ENCODE measurements at regions not wholly inside any gene's neighbourhood (a gene's known extent, or its start where the extent isn't known, plus 50 kb on each side); places are given as distances from the start of the nearest gene placed in this dataset.
"Not testable (repeated sequence)": the region's sequence is repeated elsewhere in the genome, so short reads cannot be mapped to it uniquely, and the experiment has no call there.

DNA sequence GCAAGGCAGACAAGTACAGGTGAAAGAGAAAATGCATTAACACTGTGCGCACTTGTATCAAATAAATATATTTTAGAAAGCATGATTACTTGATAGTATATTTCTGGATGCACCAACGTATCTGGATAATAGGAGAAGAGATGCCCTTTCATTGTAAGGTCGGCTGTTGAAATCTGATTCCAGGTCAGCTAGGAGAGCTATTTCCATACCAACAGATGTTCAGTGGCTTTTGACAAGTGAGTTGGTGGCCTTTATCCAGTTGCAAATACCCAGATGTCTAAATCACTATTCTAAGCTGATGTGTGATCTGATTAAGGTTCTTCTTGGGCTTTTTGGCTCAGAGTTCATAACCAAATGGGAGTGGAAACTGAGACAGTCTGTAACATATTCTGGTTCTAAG lies 128.2 kb upstream of the TBCA start:
- no peak for DNase-seq
- no peak overlapping the region for H3K4me3 Mint-ChIP-seq
- no peaks in the 10 kb centered on the region for H3K36me3 Mint-ChIP-seq (ENCODE audit: low read depth)
- no peak overlapping the region for H3K27ac Mint-ChIP-seq
- peaks cover 3% of the 10 kb centered on the region for H3K27me3 Mint-ChIP-seq (ENCODE audit: low read depth)
- intact Hi-C loops (cut with micrococcal nuclease), result no loop called here
- no peaks in the 10 kb centered on the region for H3K9me3 Mint-ChIP-seq
- H3K4me1 Mint-ChIP-seq (ENCODE audit: low read depth), result no peaks in the 10 kb centered on the region
- CTCF ChIA-PET, result no interaction called here

DNA sequence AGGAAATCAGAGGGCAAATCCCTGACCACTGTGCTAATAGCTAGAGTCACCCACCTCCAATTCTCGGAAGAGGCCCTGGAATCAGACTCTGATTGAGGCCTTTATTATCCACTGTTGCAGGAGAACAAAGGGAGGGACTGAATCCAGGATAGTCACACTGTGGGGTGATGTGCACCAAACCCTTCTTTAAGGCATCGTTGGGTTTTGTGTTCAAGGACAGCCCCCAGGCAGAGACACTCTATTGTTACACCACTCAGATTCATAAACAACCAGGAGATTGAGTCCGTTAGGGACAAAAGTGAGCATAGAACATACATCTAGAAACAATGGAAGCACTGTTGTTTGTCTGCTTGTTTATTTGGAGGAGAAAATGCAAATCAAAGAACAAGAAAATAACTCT lies 124.6 kb upstream of the TBCA start:
- no peaks in the 10 kb centered on the region for H3K4me1 Mint-ChIP-seq (ENCODE audit: low read depth)
- intact Hi-C loops (cut with micrococcal nuclease), result no loop called here
- H3K4me3 Mint-ChIP-seq, result no peak overlapping the region
- H3K9me3 Mint-ChIP-seq, result no peaks in the 10 kb centered on the region
- no peak for DNase-seq
- CTCF ChIA-PET, result no interaction called here
- no peaks in the 10 kb centered on the region for H3K36me3 Mint-ChIP-seq (ENCODE audit: low read depth)
- H3K27ac Mint-ChIP-seq, result no peak overlapping the region
- no peaks in the 10 kb centered on the region for H3K27me3 Mint-ChIP-seq (ENCODE audit: low read depth)

- no peak overlapping the region for H3K4me3 Mint-ChIP-seq
Observed at GRCh38 chr5:77898385-77898784, 122.2 kb upstream of the TBCA start.

DNA sequence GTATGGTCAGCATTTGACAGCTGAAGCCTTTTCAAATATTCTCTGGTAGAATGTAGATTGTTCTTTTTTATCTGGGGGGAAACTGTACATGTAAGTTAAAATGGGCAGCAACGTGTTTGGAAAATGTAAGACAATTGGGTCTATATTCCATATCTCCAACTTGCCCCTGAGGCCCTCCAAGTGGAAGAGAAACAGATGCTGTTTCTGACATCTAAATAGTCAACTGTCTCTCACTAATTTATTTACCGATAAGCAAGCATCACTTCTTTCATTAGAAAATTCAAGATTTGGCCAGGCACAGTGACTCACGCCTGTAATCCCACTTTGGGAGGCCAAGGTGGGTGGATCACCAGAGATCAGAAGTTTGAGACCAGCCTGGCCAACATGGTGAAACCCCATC lies 120.2 kb upstream of the TBCA start:
- intact Hi-C loops (cut with micrococcal nuclease), result no loop called here
- H3K4me1 Mint-ChIP-seq (ENCODE audit: low read depth), result peaks cover 13% of the 10 kb centered on the region
- H3K36me3 Mint-ChIP-seq (ENCODE audit: low read depth), result no peaks in the 10 kb centered on the region
- DNase-seq, result no peak
- H3K27me3 Mint-ChIP-seq (ENCODE audit: low read depth), result no peaks in the 10 kb centered on the region
- CTCF ChIA-PET, result no interaction called here
- H3K4me3 Mint-ChIP-seq, result no peak overlapping the region
- no peaks in the 10 kb centered on the region for H3K9me3 Mint-ChIP-seq
- H3K27ac Mint-ChIP-seq, result no peak overlapping the region

More at GRCh38 chr5:77898385-77898784, 122.2 kb upstream of the TBCA start:
- CTCF ChIA-PET, result no interaction called here
- no peak for DNase-seq
- H3K4me1 Mint-ChIP-seq (ENCODE audit: low read depth), result peaks cover 4% of the 10 kb centered on the region
- intact Hi-C loops (cut with micrococcal nuclease), result no loop called here
- no peaks in the 10 kb centered on the region for H3K27me3 Mint-ChIP-seq (ENCODE audit: low read depth)
- no peak overlapping the region for H3K27ac Mint-ChIP-seq
- no peaks in the 10 kb centered on the region for H3K36me3 Mint-ChIP-seq (ENCODE audit: low read depth)
- H3K9me3 Mint-ChIP-seq, result no peaks in the 10 kb centered on the region

DNA sequence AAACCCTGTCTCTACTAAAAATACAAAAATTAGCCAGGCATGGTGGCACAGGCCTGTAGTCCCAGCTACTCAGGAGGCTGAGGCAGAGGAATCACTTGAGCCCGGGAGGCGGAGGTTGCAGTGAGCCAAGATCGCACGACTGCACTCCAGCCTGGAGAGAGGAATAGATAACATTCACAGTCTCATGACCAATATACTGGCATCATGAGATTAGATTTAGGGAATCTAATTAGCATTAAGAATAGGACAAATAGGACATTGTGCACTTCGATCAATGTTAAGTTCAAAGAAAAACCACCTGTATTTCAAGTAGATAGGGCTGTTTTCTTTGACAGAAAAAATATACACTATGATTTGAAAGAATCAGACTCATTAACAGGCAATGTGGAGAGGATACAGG lies 118.0 kb upstream of the TBCA start:
- H3K27ac Mint-ChIP-seq; CTCF ChIA-PET; intact Hi-C loops (cut with micrococcal nuclease); H3K9me3 Mint-ChIP-seq; H3K36me3 Mint-ChIP-seq (ENCODE audit: low read depth); H3K27me3 Mint-ChIP-seq (ENCODE audit: low read depth); DNase-seq; H3K4me3 Mint-ChIP-seq: not testable (repeated sequence)
- H3K4me1 Mint-ChIP-seq (ENCODE audit: low read depth), result peaks cover 13% of the 10 kb centered on the region

- Mint-ChIP-seq H3K4me1 (ENCODE audit: low read depth) (peaks cover 13% of the 10 kb centered on the region), H3K27me3 (ENCODE audit: low read depth) (no peaks in the 10 kb centered on the region), H3K36me3 (ENCODE audit: low read depth) (no peaks in the 10 kb centered on the region), H3K27ac (peak overlapping the region; percentile 62), H3K9me3 (no peaks in the 10 kb centered on the region), H3K4me3 (no peak overlapping the region)
- peak; percentile 15 for DNase-seq
- CTCF ChIA-PET, result no interaction called here
- intact Hi-C loops (cut with micrococcal nuclease), result no loop called here
Observed at GRCh38 chr5:77893225-77893860, 117.2 kb upstream of the TBCA start.

DNA sequence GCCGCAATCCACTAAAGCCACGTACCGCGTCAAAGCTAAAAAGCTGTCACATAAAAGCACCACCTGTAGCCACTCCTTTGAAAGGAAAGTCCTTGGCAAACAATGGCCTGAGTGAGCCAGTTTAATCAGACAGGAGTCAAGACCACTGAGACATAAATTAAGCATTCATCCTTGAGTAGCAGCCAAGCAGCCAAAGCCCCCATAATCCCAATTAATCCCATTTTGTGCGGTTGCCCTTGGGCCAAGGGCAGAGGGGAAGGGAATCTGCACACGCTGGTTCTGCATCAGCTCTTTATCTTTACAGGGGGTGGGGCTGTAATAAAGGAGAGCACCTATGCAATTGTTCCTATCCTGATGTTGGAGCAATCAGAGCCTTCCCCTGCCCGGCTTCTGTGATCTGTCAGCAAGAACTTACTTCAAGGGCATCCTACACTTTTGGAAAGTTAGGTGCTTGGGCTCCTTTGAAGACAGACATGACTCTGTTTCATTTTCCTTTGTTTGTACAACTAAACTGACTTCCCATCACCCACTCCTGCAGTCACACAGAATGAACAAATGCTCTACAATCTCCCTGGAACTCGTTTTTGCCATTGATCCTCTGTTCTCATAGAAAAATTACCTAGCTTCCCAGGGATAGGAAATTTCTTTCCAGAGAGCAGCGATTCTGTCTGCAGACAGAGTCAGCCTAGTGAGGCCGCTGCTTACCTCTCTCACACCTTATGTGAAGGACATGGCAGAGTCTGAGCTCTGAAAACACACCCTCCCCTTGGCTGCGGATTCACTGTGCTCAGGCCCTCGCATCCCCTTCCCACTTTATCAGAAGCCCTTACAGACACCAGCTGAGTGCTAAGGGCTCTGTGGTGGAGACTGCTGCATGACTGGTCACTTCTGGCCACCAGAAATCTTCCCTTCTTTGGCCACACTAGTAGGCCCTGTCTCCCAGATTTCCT lies 116.2 kb upstream of the TBCA start:
- intact Hi-C loops (cut with micrococcal nuclease), result loop anchor here (1.0 kb wide), 1 partner anchor 10 kb away; no protein-coding TSS in a partner anchor
- H3K4me3 Mint-ChIP-seq, result no peak overlapping the region
- H3K36me3 Mint-ChIP-seq (ENCODE audit: low read depth), result no peaks in the 10 kb centered on the region
- peaks cover 13% of the 10 kb centered on the region for H3K4me1 Mint-ChIP-seq (ENCODE audit: low read depth)
- no peaks in the 10 kb centered on the region for H3K9me3 Mint-ChIP-seq
- CTCF ChIA-PET, result interaction anchor here (0.7 kb wide), 1 partner anchor 131 kb away, joined by 3 read pairs; no protein-coding TSS in a partner anchor
- H3K27ac Mint-ChIP-seq, result no peak overlapping the region
- peak; percentile 18 for DNase-seq
- H3K27me3 Mint-ChIP-seq (ENCODE audit: low read depth), result no peaks in the 10 kb centered on the region

- intact Hi-C loops (cut with micrococcal nuclease), result no loop called here
- H3K36me3 Mint-ChIP-seq (ENCODE audit: low read depth), result no peaks in the 10 kb centered on the region
- no peaks in the 10 kb centered on the region for H3K9me3 Mint-ChIP-seq
- H3K4me1 Mint-ChIP-seq (ENCODE audit: low read depth), result peaks cover 25% of the 10 kb centered on the region
- CTCF ChIA-PET, result no interaction called here
- no peak overlapping the region for H3K4me3 Mint-ChIP-seq
- peaks cover 11% of the 10 kb centered on the region for H3K27me3 Mint-ChIP-seq (ENCODE audit: low read depth)
- DNase-seq, result no peak
- H3K27ac Mint-ChIP-seq, result no peak overlapping the region
Observed at GRCh38 chr5:77885519-77885918, 109.4 kb upstream of the TBCA start.

GRCh38 chr5:77882670-77883257 lies 106.6 kb upstream of the TBCA start:
- CTCF ChIA-PET, result interaction anchor here (0.6 kb wide), 1 partner anchor 15 kb away, joined by 4 read pairs; no protein-coding TSS in a partner anchor
- H3K4me1 Mint-ChIP-seq (ENCODE audit: low read depth), result peaks cover 29% of the 10 kb centered on the region
- peaks cover 11% of the 10 kb centered on the region for H3K27me3 Mint-ChIP-seq (ENCODE audit: low read depth)
- H3K27ac Mint-ChIP-seq, result peak overlapping the region; percentile 88
- DNase-seq, result peak; percentile 68
- H3K4me3 Mint-ChIP-seq, result no peak overlapping the region
- H3K36me3 Mint-ChIP-seq (ENCODE audit: low read depth), result no peaks in the 10 kb centered on the region
- intact Hi-C loops (cut with micrococcal nuclease), result loop anchor here (1.0 kb wide), 2 partner anchors 10 to 43 kb away; no protein-coding TSS in a partner anchor
- no peaks in the 10 kb centered on the region for H3K9me3 Mint-ChIP-seq

- Mint-ChIP-seq H3K4me3 (no peak overlapping the region), H3K27ac (peak overlapping the region; percentile 88), H3K9me3 (no peaks in the 10 kb centered on the region), H3K36me3 (ENCODE audit: low read depth) (no peaks in the 10 kb centered on the region), H3K27me3 (ENCODE audit: low read depth) (peaks cover 11% of the 10 kb centered on the region), H3K4me1 (ENCODE audit: low read depth) (peaks cover 29% of the 10 kb centered on the region)
- intact Hi-C loops (cut with micrococcal nuclease), result loop anchor here (2.0 kb wide), 1 partner anchor 55 kb away; no protein-coding TSS in a partner anchor
- no peak for DNase-seq
- CTCF ChIA-PET, result no interaction called here
Observed at GRCh38 chr5:77881528-77881927, 105.4 kb upstream of the TBCA start.

DNA sequence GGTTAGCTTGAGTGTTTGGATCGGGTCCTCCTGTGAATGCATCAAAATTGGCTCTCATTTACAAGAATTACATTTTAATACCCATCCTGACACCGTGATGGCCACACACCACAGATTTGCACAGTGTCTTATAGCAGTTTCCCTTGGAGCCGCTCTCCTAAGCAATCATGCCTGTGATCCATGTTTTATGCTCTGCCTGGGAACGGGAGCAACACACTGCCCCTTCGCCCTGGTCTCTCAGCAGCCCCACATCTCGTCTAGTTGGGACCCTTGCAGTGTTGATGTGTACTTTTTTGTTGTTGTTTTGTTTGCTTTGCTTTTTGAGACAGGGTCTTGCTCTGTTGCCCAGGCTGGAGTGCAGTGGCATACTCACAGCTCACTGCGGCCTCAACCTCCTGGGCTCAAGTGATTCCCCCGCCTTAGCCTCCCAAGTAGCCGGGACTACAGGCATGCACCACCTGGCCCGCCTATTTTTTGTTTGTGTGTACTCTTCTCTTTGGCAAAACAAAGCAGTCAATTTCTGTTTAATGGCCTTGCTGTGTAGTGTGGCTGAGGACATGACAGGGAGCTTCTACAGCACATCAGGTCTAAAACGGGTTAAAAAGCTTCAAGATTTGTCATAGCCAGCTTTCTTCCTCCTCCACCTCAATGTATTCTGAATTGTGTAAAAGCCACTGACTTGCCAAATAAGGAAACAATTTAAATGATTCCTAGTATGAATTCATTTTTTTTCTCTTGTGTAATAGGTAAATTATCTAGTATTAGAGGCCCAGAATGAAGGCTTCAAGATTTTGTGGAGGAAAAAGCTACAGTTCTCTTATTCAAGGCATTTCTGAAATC lies 101.6 kb upstream of the TBCA start:
- Mint-ChIP-seq H3K27ac (no peak overlapping the region), H3K36me3 (ENCODE audit: low read depth) (no peaks in the 10 kb centered on the region), H3K4me3 (no peak overlapping the region), H3K9me3 (no peaks in the 10 kb centered on the region), H3K27me3 (ENCODE audit: low read depth) (no peaks in the 10 kb centered on the region), H3K4me1 (ENCODE audit: low read depth) (peaks cover 20% of the 10 kb centered on the region)
- CTCF ChIA-PET, result interaction anchor here (0.9 kb wide), 1 partner anchor 9 kb away, joined by 6 read pairs; no protein-coding TSS in a partner anchor
- DNase-seq, result no peak
- intact Hi-C loops (cut with micrococcal nuclease), result no loop called here
